LNCaP clone FGC (cell line): ENCODE measurements at regions not wholly inside any gene's neighbourhood (a gene's known extent, or its start where the extent isn't known, plus 50 kb on each side); places are given as distances from the start of the nearest gene placed in this dataset.

Source experiments
- DNase-seq: peaks from one replicate; pipeline ENCODE4 v3.0.0-alpha.2; 2011; ENCODE audit warnings: low read depth
- H3K4me3 ChIP-seq: 2 replicates; pipeline ENCODE4 v1.5.1; 2011; ENCODE audit warnings: mild to moderate bottlenecking, low read depth, low read length, control low read depth
- CTCF ChIP-seq: IDR thresholded peaks from 2 replicates; pipeline ENCODE4 v1.5.1; 2012; ENCODE audit warnings: mild to moderate bottlenecking; ENCODE audit not compliant: control insufficient read depth, insufficient read depth; ENCODE audit errors: extremely low read depth

- DNase-seq, result no peak
- H3K4me3 ChIP-seq, result no peak overlapping the region
- TF ChIP-seq CTCF, result no peak
Measured at GRCh38 chr1:209522826-209523225, 60.7 kb upstream of the CAMK1G start.

GRCh38 chr1:209526137-209526536 lies 57.4 kb upstream of the CAMK1G start:
- TF ChIP-seq CTCF, result no peak
- peak; percentile 34 for DNase-seq
- no peak overlapping the region for H3K4me3 ChIP-seq

GRCh38 chr1:209527372-209527771 lies 56.1 kb upstream of the CAMK1G start:
- H3K4me3 ChIP-seq, result no peak overlapping the region
- no peak for DNase-seq
- no peak for TF ChIP-seq CTCF

GRCh38 chr1:209527993-209528717 lies 55.4 kb upstream of the CAMK1G start:
- DNase-seq, result no peak

GRCh38 chr1:209529233-209529632 lies 54.3 kb upstream of the CAMK1G start:
- DNase-seq, result no peak
- no peak overlapping the region for H3K4me3 ChIP-seq
- TF ChIP-seq CTCF, result no peak

More at GRCh38 chr1:209527993-209528717, 55.4 kb upstream of the CAMK1G start:
- H3K4me3 ChIP-seq, result no peak overlapping the region
- no peak for TF ChIP-seq CTCF

GRCh38 chr1:209531006-209531405 lies 52.5 kb upstream of the CAMK1G start:
- H3K4me3 ChIP-seq, result no peak overlapping the region
- TF ChIP-seq CTCF, result no peak
- no peak for DNase-seq

- DNase-seq, result no peak
- H3K4me3 ChIP-seq, result no peak overlapping the region
- no peak for TF ChIP-seq CTCF
Measured at GRCh38 chr1:209531549-209531948, 52.0 kb upstream of the CAMK1G start.
